ENCODE measurements at regions not wholly inside any gene's neighbourhood (a gene's known extent, or its start where the extent isn't known, plus 50 kb on each side); places are given as distances from the start of the nearest gene placed in this dataset.

DNA sequence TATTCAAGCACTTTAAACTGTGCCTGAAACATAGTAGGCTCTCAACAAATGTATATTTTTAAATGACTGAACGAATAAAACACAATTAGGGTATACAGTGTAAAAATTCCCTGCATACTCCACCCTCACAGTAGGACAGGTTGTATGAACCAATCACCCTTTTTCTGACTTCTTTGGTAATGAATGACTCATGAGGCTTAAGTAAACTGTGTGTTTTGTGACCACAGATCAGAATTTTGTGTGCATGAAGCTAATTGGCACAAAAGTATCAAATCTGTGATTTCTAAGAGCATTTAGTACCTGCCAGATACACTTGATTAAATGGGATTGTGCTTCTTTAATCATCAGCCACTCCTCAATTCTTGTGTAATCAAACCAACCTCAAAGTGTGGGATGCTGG is 109.9 kb upstream of the MAP4K3 start:
- TF ChIP-seq, protein P1, sequence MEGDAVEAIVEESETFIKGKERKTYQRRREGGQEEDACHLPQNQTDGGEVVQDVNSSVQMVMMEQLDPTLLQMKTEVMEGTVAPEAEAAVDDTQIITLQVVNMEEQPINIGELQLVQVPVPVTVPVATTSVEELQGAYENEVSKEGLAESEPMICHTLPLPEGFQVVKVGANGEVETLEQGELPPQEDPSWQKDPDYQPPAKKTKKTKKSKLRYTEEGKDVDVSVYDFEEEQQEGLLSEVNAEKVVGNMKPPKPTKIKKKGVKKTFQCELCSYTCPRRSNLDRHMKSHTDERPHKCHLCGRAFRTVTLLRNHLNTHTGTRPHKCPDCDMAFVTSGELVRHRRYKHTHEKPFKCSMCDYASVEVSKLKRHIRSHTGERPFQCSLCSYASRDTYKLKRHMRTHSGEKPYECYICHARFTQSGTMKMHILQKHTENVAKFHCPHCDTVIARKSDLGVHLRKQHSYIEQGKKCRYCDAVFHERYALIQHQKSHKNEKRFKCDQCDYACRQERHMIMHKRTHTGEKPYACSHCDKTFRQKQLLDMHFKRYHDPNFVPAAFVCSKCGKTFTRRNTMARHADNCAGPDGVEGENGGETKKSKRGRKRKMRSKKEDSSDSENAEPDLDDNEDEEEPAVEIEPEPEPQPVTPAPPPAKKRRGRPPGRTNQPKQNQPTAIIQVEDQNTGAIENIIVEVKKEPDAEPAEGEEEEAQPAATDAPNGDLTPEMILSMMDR (IDR thresholded peaks at IDR 0.05; ENCODE audit: insufficient read depth, low read length) = no peak
- no peak for TF ChIP-seq POLR2AphosphoS5 (IDR thresholded peaks at IDR 0.05; ENCODE audit: low read depth)
